Left forelimb (tissue), 1 donor: ENCODE measurements at regions not wholly inside any gene's neighbourhood (a gene's known extent, or its start where the extent isn't known, plus 50 kb on each side); places are given as distances from the start of the nearest gene placed in this dataset.

ENCODE experiments used
- DNase-seq: peaks from one replicate; pipeline ENCODE4 v3.0.0-alpha.2; 2018; ENCODE audit warnings: low spot score

DNA sequence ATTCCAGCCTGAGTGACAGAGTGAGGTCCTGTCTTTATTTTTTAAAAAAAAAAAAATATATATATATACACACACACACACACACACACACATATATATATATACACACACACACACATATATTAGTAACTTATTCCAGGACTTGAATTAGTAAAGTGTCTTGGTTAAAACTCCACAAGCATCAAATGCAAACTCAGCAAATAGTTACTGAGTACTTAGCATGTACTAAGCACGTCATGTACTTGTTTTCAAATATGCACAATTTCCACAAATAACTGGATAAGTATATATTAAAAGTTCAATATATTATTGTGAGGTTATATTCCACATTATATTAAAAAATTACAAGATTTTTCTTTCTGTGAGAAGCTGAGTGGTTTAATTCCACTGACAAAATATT lies 304.7 kb downstream of the ZEB2 start:
- DNase-seq: no peak

DNA sequence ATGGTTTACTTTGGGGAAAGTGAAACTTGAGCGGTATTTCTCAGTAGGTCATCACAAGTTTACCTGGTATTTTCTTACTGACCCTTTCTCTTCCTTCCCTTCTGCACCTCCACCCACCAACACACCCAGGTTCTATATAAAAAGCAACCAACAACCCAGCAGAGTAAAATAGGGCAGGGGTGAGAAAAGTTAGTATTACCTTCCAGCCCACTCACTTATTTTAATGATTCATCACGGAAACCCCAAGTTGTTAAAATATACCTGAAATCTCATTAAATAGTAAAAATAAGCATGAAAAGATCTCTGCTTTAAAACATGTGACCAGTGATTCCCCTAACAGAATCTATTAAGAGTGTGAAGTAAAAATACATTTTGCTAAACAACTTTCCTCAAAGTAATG lies 306.1 kb downstream of the ZEB2 start:
- no peak for DNase-seq

DNA sequence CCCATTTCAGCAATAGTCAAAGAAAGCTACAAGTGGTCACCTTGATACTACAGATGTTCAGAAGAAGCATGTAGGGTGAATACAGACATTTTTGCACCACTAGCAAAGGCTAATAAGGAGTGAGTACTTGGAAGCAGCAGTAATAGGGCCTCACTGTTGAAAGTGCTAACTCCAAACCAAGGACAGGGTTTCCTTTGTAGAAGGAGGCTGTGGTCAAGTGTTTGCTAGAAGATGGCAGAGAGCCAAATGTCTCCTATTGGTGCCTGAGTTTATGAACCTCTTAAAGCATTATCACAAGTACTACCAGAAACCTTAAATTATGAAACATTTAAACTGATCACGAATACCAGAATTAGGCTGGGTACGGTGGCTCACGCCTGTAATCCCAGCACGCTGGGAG lies 308.1 kb downstream of the ZEB2 start:
- DNase-seq: no peak

DNA sequence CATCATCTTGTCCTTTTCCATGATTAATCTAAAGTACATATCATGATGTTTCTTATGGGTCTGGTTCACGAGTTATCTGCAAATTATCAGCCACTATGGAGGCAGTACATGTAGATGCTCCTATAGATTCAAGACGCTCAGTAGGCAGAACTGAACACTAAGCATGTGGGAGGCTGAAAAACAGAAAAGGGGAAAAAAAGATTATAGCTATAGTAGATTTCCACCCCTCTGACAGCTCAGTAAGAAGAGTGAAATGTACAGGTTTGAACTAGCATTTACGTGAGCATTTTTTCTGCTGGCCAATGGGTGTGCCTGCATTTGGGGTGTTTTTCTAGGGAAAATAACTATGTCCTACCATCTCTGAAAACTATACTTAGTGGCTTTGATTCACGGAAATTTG lies 308.9 kb downstream of the ZEB2 start:
- no peak for DNase-seq

DNA sequence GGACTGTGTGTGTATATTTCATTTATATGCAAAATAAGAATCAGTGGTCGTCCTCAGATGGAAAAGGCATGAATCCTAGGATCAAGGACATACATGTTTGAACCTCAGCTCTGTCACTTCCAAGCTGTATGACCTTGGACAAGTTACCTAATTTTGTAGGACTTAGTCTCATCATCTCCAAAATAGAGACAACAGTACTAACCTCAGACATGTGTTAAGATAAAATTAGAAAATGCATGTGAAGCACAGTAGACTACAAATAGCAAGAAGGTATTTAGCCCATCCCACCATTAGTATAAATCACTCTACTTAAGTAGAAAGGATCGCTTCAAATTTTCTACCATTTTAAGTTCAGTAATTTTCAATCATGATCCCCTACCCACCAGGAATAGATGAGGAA lies 309.8 kb downstream of the ZEB2 start:
- no peak for DNase-seq

DNA sequence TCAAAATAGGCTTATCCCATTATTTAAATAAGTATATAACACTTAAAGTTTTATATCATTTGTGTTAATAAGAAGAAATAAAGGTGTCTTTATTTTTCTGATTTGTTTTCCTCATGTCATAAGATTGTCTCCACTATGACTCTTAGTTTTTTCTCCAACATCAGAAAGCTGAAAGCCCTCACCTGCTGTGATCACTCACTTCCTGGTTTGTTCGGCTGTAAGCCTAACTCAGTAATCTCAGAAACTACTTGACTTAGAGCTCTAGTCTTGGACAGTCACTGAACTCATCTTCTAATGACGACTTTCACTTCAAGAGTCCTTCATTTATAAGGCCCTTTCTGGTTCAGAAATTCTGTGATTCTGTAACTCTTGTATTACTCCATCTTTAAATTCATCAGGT lies 311.0 kb downstream of the ZEB2 start:
- DNase-seq: no peak

DNA sequence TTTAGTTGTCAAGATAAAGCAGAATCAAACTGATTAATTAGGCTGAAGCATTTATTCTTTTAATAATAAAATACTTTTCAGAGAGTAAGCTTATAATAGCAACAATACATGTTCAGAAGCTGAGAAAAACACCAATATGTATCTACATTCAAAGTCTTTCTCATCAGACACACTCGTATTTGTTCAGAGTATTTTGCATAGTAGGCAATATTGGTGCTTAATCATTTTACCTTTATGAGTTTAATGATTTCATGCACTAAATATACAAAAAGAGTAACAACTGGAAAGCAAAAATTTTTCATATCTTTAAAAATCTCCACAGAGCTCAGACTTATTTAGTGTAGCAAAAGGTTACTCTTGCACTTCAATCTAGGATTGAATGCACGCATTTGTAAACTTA lies 313.9 kb downstream of the ZEB2 start:
- DNase-seq: no peak

DNA sequence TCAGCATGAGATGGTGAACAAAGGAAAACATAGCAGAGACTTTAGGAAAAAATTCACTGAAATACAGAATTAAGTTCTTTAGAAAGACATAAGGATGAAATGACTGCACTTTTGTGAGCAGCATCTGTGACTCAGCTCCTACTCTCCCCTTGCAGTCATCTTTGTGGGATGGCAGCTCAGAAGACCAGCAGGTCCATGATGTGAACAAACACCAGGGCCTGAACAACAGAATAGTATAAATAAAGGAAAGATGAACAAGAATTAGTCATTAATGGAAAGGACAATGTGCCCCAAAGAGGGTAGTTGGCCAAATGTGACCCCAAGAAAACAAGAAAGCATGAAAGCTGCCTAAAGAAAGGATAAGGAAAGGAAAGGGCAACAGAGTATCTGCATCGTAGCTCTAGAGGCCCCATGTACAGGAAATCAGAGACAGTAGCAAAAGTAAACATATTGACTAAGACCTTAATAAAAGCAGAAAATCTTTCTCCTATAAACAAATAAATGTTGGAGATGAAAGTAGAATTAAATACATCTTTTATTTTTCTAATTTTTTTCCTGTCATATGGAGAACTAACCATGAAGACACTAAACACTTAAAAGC lies 318.0 kb downstream of the ZEB2 start:
- DNase-seq: no peak

DNA sequence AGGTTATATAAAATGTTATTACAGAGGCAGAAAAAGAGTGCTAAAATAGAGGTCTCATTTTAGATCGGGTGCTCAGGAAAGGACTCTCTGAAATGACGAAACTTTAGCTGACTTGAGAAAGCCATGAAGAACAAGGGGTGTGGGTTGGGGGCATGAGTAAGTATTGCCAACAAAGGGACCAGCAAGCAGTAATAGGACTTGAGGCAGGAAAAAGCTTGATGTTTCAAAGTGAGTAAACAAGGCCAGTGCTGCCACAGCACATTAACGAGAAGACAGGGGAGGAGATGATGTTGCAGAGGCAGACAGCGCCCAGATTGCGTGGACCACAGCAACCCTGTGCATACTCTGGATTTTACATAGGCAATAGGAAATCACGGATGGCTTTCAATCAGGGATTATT lies 318.8 kb downstream of the ZEB2 start:
- DNase-seq: no peak

DNA sequence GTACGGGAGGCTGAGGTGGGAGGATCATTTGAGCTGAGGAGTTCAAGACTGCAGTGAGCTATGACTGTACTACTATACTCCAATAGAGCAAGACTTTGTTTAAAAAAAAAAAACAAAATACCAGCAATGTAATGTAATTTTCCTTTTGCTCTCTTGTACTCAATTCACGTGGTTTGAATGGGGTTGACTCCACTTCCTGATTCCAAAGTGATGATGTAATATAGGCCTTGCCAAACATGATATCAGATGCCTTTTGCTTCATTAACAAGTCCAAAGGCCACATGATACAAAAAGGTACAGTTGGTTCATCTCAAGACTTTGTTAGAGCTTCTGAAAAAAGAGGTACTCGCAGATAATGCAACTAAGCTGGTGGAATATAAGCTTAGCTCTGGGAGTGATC lies 321.8 kb downstream of the ZEB2 start:
- no peak for DNase-seq

DNA sequence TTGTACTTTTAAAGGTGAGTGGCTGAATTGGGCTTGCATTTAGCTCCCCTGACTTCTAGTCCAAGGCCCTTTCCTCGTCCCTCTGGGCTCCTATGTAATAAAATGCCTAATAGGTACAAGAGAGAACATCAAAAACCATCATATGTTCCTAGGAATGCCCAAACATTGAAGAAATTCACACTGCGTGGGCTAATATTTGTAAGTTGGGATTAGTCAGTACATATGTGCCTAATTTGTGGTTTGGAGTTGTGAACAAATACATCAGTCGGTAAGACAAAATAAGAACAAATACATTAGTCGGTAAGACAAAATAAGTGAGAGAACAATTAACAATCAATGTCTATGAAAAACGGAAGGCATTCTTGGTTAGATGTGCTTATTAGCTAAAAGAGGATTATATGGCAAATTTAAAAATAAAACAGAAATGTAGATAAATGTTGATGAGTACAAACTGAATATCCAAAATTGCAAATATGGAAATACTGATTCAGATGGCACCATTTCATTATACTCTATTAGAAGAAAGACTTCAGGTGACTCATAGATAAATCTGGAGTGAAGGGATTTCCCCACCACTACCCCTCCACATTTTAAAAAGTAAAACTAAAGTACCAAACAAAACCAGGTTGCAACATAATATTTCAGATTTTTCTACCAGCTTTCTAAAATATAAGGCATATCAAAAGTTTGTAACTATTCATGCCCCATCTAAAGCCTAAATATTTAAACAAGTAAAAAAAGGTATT lies 325.4 kb downstream of the ZEB2 start:
- DNase-seq: no peak

DNA sequence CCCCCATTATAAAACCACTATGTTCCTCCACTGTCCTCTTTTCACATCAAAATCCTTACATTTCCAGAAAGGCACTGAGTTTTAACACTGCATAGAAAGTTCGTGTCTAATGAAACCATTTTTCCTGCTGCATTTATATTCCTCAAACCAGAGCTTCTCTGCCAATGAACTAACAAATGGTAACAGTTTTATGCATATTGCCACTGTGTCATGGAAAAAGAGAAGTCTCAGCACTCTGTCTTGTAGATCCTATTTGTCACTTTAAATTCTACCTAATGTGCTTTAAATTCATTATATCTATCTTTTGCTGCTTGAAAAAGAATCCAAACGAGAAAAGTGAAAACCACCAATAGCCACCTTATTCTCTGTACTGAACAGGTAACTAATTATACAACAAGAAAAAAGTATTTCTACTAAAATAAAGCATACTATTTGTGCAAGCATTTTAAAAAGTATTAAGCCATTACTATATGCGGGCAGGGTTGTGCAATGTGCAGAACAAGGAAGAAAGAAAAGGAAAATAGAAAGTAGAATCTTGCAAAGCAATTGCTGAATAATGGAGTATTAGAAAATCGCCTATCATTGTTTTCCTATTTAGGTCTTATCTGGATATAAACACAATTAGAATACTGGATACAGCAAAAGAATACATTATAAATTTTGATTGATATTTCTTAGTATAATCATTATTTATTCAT lies 328.9 kb downstream of the ZEB2 start:
- DNase-seq: no peak

DNA sequence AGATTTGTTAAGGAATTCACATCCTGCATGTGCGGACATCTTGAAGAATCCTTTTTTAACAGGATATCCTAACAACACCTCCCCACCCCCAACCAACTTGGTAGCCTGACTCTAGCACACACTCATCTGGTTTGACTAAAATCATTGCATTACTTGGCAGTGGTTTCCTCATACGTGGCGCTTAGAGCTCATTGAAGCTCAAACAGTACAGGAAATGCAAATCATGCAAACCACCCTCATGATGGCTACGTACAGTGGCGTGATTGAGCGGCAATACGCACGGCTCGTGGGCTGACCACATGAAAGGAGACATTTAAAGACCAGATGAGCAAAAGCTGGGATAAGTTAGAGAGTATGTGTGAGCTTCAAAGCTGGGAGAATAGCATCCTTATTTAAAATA lies 336.2 kb downstream of the ZEB2 start:
- DNase-seq: no peak

DNA sequence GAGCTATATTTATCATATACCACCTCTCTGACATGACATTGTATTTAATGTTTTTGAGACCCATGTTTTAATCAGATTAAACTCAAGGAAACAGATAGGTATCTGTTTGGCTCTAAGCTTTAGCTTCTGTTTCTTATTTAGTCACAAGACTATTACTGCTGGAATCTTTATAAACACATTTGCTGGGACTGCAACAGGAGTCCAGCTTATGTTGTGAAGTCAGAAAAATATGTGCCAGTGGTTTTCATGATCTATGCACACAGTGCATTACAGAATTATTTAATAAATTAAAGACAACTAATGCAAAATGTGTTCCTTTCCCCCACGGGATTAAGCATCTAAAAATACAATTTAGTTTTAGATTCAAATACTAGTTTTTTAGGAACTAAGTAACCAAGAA lies 338.9 kb downstream of the ZEB2 start:
- no peak for DNase-seq

DNA sequence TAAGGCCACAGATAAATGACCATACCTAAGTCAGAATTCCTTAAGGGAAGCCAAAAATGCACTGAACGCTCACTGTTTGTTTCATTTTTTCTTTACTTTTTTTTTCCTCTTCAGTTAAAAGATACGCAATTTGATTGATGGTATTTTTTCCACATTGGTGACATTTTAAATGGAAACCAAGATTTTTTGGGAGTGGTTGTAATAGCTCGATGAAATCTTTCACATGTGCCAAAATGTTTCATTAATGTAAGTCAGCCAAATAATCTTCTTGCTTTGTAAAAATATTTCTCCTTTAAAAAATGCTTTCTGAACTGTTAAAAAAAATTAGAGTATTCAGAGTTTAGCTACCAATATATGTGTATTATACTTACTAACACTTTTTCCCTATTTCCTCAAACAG lies 339.8 kb downstream of the ZEB2 start:
- DNase-seq: no peak

DNA sequence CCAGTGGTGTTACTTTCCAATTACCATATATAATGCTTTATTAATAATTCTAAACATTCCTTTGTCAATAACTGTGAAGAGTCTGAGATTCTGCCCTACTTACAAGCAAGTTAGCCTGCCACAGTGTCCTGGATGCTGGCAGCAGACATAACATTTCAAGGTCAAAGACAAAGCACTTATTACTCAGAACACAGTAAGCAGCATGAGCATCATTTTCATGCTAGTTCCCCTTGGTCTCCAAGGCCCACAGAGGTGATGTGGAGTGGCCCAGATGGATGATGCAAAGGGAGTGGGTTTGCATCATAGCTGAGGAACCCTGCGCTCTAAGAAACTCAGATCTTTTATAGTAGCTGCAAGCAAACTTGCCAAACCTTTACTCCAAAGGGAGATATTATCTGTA lies 349.7 kb downstream of the ZEB2 start:
- DNase-seq: no peak

DNA sequence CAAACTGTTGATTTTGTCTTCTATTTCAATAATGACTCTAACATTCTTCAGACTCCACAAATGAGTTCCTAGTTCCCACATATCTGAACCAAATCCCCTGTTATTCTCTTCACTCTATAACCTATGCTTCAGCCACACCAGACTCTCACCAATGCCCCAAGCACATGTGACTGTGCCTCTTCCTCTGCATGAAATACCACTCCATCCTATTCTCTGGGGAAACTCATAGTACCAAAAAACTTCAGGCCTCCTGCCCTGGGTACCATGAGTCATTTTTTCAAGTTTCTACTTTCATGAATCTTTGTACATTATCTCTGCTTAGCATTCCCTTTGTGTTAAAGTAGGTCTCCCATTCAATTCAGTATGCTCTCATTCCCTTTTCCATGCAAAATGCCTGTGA lies 353.2 kb downstream of the ZEB2 start:
- DNase-seq: no peak

DNA sequence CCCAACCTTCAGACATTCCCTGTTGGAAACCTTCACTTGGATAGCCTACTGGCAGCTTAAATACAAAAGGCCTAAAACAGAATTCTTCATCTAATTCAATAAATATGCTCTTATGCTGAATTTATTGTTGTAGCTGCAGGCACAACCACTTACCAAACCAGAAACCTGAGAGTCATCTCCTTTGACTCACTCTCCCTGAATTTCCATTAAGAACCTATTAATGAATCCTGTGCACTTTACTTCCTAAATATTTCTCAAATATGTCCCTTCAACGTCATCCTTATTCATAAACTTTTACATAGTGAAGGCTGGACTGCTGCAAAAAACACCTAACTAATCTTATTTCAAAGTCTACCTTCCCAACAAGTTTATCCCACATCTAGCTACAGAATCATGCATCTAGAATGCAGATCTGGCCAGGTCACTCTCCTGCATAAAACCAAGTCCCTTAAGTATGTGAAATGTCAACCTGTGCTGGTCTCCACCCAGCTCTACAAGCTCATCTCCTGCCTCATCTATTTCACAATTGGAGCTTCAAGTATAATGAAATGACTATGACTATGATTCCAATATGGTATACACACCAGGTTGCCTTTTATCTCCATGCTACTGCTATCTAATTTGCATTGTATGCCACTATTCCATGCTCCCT lies 354.2 kb downstream of the ZEB2 start:
- DNase-seq: no peak

DNA sequence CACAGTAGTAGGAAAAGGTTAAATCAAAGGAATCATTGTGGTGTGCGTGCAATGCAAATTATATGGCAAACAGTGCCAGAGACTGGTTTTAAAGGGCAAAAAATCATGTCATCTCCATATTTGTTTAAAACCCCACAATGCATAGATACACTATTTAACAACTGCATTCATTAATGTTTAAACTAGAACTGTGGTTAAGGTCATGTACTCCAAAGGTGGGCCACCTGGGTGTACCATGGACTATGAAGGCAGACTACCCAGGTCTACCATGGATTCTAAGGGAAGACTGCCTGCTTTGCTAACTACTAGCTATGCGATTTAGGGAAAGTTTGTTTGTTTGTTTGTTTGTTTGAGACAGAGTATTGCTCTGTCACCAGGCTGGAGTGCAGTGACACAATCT lies 356.3 kb downstream of the ZEB2 start:
- DNase-seq: no peak

DNA sequence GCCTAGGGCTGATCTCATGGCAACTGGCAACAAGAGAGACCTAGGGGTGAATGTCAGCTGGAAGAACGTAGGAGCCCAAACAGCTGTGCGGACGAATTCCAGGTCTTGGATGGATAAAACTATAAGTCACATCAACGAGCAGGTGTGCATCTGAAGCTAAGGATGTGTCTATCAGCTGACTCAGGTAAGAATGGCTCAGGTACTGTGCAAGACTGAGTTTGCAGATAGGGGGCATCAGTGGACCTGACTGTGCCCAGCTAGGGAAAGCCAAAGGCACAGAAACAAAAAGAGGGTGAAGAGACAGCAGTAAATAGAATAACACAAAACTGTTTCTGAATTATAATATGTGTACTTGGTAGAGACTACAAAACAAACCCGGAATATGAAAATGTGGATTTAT lies 357.3 kb downstream of the ZEB2 start:
- DNase-seq: no peak

DNA sequence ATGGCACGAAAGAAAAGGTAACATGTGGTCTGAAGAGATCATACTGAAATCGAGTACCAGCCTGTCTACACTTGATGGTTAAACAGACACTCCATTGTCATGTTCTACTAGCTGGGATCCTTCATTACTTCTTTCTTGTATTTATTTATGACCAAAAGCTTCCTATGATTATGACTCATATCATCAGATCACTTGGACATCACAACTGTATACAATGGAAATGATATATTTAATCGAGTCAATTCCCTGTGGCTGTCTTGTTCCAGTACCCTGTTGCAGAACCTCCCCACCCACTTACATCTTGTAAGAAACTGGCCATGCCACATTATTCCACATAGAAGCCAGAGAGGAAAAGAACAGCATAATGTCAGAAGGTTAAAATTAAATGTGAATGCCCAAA lies 358.9 kb downstream of the ZEB2 start:
- DNase-seq: no peak

DNA sequence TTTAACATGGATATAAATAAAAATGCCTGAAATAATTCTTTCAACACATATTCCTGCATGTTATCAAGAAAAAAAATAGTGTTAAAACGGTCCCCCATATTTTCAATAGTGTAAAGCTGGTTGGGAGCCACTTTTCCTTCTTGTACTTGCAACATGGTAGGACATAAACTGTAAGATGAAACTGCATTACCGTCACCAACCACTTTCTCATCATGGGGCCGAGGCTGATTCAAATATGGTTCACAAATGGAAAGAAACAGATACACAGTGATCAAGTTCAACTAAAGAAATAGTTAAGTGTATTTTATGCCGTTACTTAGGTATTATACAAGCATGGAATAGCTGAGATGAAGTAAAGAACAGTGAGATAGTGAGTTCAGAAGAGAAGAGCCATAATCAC lies 360.7 kb downstream of the ZEB2 start:
- DNase-seq: no peak

DNA sequence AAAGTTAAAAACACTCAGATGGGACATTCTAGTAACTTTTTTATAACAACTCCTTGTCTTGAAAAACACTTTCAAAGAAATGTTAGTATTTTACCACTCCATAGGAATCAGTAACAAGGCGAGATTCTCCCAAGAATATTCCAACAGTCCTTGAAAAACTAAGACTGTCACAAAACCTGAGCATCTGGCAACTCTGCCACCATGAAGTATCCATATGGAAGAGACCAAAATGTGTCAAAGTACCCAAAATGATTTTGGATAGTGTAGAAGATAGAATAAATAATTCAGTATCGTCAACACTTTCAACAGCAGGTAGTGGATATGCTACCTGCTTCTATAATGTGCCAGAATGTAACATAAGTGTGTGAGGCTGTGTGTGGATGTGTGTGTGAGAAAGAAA lies 361.8 kb downstream of the ZEB2 start:
- no peak for DNase-seq
